Nephron (organoid): ENCODE measurements at regions not wholly inside any gene's neighbourhood (a gene's known extent, or its start where the extent isn't known, plus 50 kb on each side); places are given as distances from the start of the nearest gene placed in this dataset.
"Not testable (repeated sequence)": the region's sequence is repeated elsewhere in the genome, so short reads cannot be mapped to it uniquely, and the experiment has no call there.

Source experiments
- H3K27ac Mint-ChIP-seq, 3 experiments: 2 replicates each; pipeline ENCODE4 v1.8.0; 2020; ENCODE audit warnings: mixed read lengths in 3 of 3, mild to moderate bottlenecking in 2 of 3, moderate library complexity in 1 of 3
- H3K27me3 Mint-ChIP-seq: 2 replicates; pipeline ENCODE4 v1.8.0; 2021; ENCODE audit warnings: low read depth, mild to moderate bottlenecking, moderate library complexity, mixed read lengths
- H3K36me3 Mint-ChIP-seq: 2 replicates; pipeline ENCODE4 v1.8.0; 2020; ENCODE audit warnings: low read depth, mixed read lengths
- H3K4me1 Mint-ChIP-seq: 2 replicates; pipeline ENCODE4 v1.8.0; 2020; ENCODE audit warnings: mixed read lengths
- H3K4me3 Mint-ChIP-seq, 3 experiments: 2 replicates each; pipeline ENCODE4 v1.8.0; 2020; ENCODE audit warnings: mild to moderate bottlenecking in 3 of 3, mixed read lengths in 3 of 3, moderate library complexity in 2 of 3
- H3K9me3 Mint-ChIP-seq: 2 replicates; pipeline ENCODE4 v1.8.0; 2020; ENCODE audit warnings: mixed read lengths
- CTCF ChIP-seq, 3 experiments: fragments of 200-600 bp; sonication (generic); IDR thresholded peaks; one replicate each; pipeline ENCODE4 v1.5.0; 2021; ENCODE audit warnings: antibody characterized with exemption in 3 of 3; ENCODE audit not compliant: unreplicated experiment in 3 of 3

GRCh38 chrX:1072637-1073377, 139.6 kb downstream of the CRLF2 start:
- Mint-ChIP-seq H3K27ac (no peak overlapping the region), H3K27me3 (peaks cover 21% of the 10 kb centered on the region), H3K36me3 (no peaks in the 10 kb centered on the region), H3K4me1 (no peaks in the 10 kb centered on the region), H3K4me3 (no peak overlapping the region), H3K9me3 (peaks cover 9% of the 10 kb centered on the region)
- no peak for TF ChIP-seq CTCF (IDR thresholded peaks at IDR 0.05; ENCODE audit: unreplicated experiment in 3 of 3)

DNA sequence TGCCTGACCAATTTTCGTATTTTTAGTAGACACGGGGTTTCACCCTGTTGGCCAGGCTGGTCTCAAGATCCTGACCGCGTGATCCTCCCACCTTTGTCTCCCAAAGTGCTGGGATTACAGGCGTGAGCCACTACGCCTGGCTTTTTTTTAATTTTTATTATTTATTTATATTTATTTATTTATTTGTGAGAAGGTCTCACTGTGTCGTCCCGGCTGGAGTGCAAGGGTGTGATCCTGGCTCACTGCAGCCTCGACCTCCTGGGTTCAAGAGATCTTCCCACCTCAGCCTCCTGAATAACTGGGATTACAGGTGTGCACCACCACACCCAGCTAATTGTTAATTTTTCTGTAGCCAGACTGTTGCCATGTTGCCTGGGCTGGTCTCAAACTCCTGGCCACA, 141.1 kb downstream of the CRLF2 start:
- H3K4me3 Mint-ChIP-seq: no peak overlapping the region
- H3K27ac Mint-ChIP-seq: no peak overlapping the region
- peaks cover 7% of the 10 kb centered on the region for H3K9me3 Mint-ChIP-seq
- H3K4me1 Mint-ChIP-seq: no peaks in the 10 kb centered on the region
- H3K36me3 Mint-ChIP-seq: no peaks in the 10 kb centered on the region
- TF ChIP-seq CTCF (IDR thresholded peaks at IDR 0.05; ENCODE audit: unreplicated experiment in 3 of 3): no peak
- peaks cover 10% of the 10 kb centered on the region for H3K27me3 Mint-ChIP-seq

- Mint-ChIP-seq H3K4me3 (no peak overlapping the region), H3K4me1 (no peaks in the 10 kb centered on the region), H3K36me3 (no peaks in the 10 kb centered on the region), H3K9me3 (peaks cover 16% of the 10 kb centered on the region), H3K27ac (no peak overlapping the region), H3K27me3 (peaks cover 29% of the 10 kb centered on the region)
- no peak for TF ChIP-seq CTCF (IDR thresholded peaks at IDR 0.05; ENCODE audit: unreplicated experiment in 3 of 3)
These were observed 150.1 kb downstream of the CRLF2 start for GRCh38 chrX:1062351-1062750.

DNA sequence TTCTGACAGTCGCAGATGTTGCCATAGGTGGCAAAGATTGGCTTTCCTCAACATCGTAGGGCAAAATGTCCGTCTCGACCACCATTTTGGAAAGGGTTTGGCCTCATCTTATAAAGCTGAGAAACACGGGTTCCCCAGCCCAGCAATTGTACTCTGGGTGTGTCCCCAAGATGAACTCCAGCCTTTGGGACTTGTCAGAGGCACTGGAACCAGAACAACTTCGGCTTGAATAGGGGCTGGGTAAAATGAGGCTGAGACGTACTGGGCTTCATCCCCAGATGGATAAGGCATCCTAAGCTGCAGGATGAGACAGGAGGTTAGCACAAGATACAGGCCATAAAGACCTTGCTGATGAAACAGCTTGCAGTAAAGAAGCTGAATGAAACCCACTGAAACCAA, 151.9 kb downstream of the CRLF2 start:
- H3K36me3 Mint-ChIP-seq: no peaks in the 10 kb centered on the region
- H3K4me1 Mint-ChIP-seq: no peaks in the 10 kb centered on the region
- H3K27ac Mint-ChIP-seq: no peak overlapping the region
- TF ChIP-seq CTCF (IDR thresholded peaks at IDR 0.05; ENCODE audit: unreplicated experiment in 3 of 3): no peak
- peaks cover 29% of the 10 kb centered on the region for H3K27me3 Mint-ChIP-seq
- no peak overlapping the region for H3K4me3 Mint-ChIP-seq
- peaks cover 16% of the 10 kb centered on the region for H3K9me3 Mint-ChIP-seq

DNA sequence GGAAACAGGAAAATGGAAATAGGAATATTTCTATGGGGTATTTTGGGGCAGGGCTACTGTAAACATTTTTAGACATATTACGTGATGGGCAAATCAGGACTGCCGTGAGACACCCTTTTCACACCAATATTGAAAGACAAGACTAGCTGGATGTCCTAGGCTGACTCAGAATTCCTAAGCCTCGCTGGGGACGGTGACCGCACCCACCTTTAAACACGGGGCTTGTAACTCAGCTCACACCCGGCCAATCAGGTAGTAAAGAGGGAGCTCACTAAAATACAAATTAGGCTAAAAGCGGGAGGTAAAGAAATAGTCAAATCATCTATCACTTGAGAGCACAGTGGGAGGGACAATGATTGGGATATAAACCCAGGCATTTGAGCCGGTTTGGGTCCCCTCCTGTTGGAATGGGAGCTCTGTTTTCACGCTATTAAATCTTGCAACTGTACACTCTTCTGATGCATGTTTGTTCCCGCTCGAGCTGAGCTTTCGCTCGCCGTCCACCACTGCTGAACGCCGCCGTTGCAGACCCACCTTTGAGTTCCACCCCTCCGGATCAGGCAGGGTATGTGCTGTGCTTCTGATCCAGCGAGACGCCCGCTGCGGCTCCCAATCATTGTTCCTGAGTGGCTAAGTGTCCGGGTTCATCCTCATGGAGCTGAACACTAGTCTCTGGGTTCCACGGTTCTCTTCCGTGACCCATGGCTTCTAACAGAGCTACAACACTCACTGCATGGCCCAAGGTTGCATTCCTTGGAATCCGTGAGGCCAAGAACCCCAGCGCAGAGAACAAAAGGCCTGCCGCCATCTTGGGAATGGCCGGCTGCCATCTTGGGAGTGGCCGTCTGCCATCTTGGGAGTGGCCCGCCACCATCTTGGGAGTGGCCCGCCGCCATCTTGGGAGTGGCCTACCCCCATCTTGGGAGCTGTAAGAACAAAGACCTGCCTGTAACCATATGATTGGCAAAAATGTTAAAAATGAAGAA, 152.6 kb downstream of the CRLF2 start:
- no peak for TF ChIP-seq CTCF (IDR thresholded peaks at IDR 0.05; ENCODE audit: unreplicated experiment in 3 of 3)
- Mint-ChIP-seq H3K27me3 (peaks cover 29% of the 10 kb centered on the region), H3K36me3 (no peaks in the 10 kb centered on the region), H3K4me1 (no peaks in the 10 kb centered on the region), H3K4me3 (no peak overlapping the region), H3K27ac (no peak overlapping the region), H3K9me3 (peaks cover 16% of the 10 kb centered on the region)

- not testable (repeated sequence) for H3K4me3 Mint-ChIP-seq, H3K27ac Mint-ChIP-seq, H3K4me1 Mint-ChIP-seq, H3K27me3 Mint-ChIP-seq, H3K36me3 Mint-ChIP-seq
- peaks cover 11% of the 10 kb centered on the region for H3K9me3 Mint-ChIP-seq
These were observed 158.8 kb downstream of the CRLF2 start for GRCh38 chrX:1053600-1053999.
